SK-N-SH (cell line): ENCODE measurements at regions not wholly inside any gene's neighbourhood (a gene's known extent, or its start where the extent isn't known, plus 50 kb on each side); places are given as distances from the start of the nearest gene placed in this dataset.

Experiments
- CTCF ChIA-PET: fragments of 300-600, 350-600 bp; formaldehyde crosslinking; extraction: SDS; loops from one replicate; lab custom pipeline; 2021; lab: Yijun Ruan, JAX
- POLR2A ChIA-PET: fragments of 350-600 bp; sonication (Branson Sonifier 250); formaldehyde crosslinking; extraction: SDS; loops from one replicate; lab custom pipeline; 2020; ENCODE audit warnings: antibody characterized with exemption, inconsistent platforms; lab: Yijun Ruan, JAX
- DNase-seq: peaks from one replicate; pipeline ENCODE4 v3.0.0; 2012
- H2AFZ ChIP-seq: fragments of 200-600 bp; sonication (generic); 2 replicates; pipeline ENCODE4 v1.8.1; 2016; ENCODE audit warnings: antibody characterized with exemption, mild to moderate bottlenecking, low read depth
- H3F3A ChIP-seq: fragments of 200-600 bp; sonication (generic); replicated peaks from 2 replicates; pipeline ENCODE3; 2016; ENCODE audit warnings: antibody characterized with exemption, mild to moderate bottlenecking; ENCODE audit not compliant: insufficient read depth
- H3K27ac ChIP-seq, 2 experiments: fragments of 200-500 bp in 1 of 2; fragments of 200-600 bp in 1 of 2; sonication (Bioruptor generic) in 1 of 2; sonication (generic), shearing (Covaris generic) in 1 of 2; 2 replicates each; pipeline versions ENCODE4 v1.5.1 to v1.6.1; 2014 to 2016; ENCODE audit warnings: low read depth in 2 of 2, inconsistent platforms in 1 of 2, low read length in 1 of 2, mild to moderate bottlenecking in 1 of 2, mixed read lengths in 1 of 2
- H3K27me3 ChIP-seq: fragments of 200-600 bp; sonication (generic), shearing (Covaris generic); 2 replicates; pipeline ENCODE4 v1.6.1; 2016; ENCODE audit warnings: mixed run types; ENCODE audit not compliant: insufficient read depth
- H3K36me3 ChIP-seq, 2 experiments: fragments of 200-500 bp in 1 of 2; fragments of 200-600 bp in 1 of 2; sonication (Bioruptor generic) in 1 of 2; sonication (generic) in 1 of 2; replicated peaks in 1 of 2; 2 replicates each; pipeline versions ENCODE3 to v1.5.1; 2014 to 2016; ENCODE audit warnings: low read length in 1 of 2, mild to moderate bottlenecking in 1 of 2; ENCODE audit not compliant: insufficient read depth in 2 of 2, control insufficient read depth in 1 of 2
- H3K4me1 ChIP-seq, 2 experiments: fragments of 200-500 bp in 1 of 2; fragments of 200-600 bp in 1 of 2; sonication (Bioruptor generic) in 1 of 2; sonication (generic), shearing (Covaris generic) in 1 of 2; 2 replicates each; pipeline versions ENCODE4 v1.5.1 to v1.6.1; 2014 to 2016; ENCODE audit warnings: low read depth in 1 of 2, low read length in 1 of 2, mixed run types in 1 of 2; ENCODE audit not compliant: insufficient read depth in 2 of 2, control insufficient read depth in 1 of 2
- H3K4me2 ChIP-seq: fragments of 200-600 bp; sonication (generic), shearing (Covaris generic); 2 replicates; pipeline ENCODE4 v1.6.1; 2017; ENCODE audit warnings: mixed run types
- H3K4me3 ChIP-seq, 2 experiments: fragments of 200-500 bp in 1 of 2; fragments of 200-600 bp in 1 of 2; sonication (Bioruptor generic) in 1 of 2; sonication (generic), shearing (Covaris generic) in 1 of 2; 2 replicates each; pipeline versions ENCODE4 v1.5.1 to v1.8.1; 2014 to 2016; ENCODE audit warnings: low read depth in 2 of 2, inconsistent platforms in 1 of 2, low read length in 1 of 2, mild to moderate bottlenecking in 1 of 2, mixed read lengths in 1 of 2, moderate library complexity in 1 of 2
- H3K79me2 ChIP-seq: fragments of 200-600 bp; sonication (generic); 2 replicates; pipeline ENCODE4 v1.8.1; 2017; ENCODE audit warnings: mild to moderate bottlenecking; ENCODE audit not compliant: insufficient read depth
- H3K9ac ChIP-seq: fragments of 200-600 bp; sonication (generic); 2 replicates; pipeline ENCODE4 v1.6.1; 2017; ENCODE audit warnings: mixed run types
- H3K9me2 ChIP-seq: fragments of 200-600 bp; sonication (generic); 2 replicates; pipeline ENCODE4 v1.6.1; 2017; ENCODE audit warnings: mixed run types
- H3K9me3 ChIP-seq: fragments of 200-600 bp; sonication (generic); 2 replicates; pipeline ENCODE4 v1.6.1; 2017; ENCODE audit warnings: mixed run types, mild to moderate bottlenecking, moderate library complexity
- H4K20me1 ChIP-seq: fragments of 200-600 bp; sonication (generic); 2 replicates; pipeline ENCODE4 v1.6.1; 2017; ENCODE audit warnings: mild to moderate bottlenecking, mixed run types; ENCODE audit not compliant: insufficient read depth
- CHD2 ChIP-seq: fragments of 150-350 bp; IDR thresholded peaks from 2 replicates; pipeline ENCODE4 v1.6.1; 2018; ENCODE audit warnings: low read length; ENCODE audit not compliant: partially characterized antibody
- ELF1 ChIP-seq: IDR thresholded peaks from 2 replicates; pipeline ENCODE4 v1.4.0; 2012
- EP300 ChIP-seq, 2 experiments: IDR thresholded peaks; 2 replicates each; pipeline versions ENCODE4 v1.4.0 to v1.6.1; 2012; ENCODE audit warnings: borderline replicate concordance in 1 of 2, low read depth in 1 of 2, low read length in 1 of 2
- FOSL2 ChIP-seq: IDR thresholded peaks from 2 replicates; pipeline ENCODE4 v1.4.0; 2012; ENCODE audit warnings: low read depth, mild to moderate bottlenecking, moderate library complexity, borderline replicate concordance
- FOXM1 ChIP-seq: IDR thresholded peaks from 2 replicates; pipeline ENCODE4 v1.4.0; 2012; ENCODE audit warnings: low read depth, mild to moderate bottlenecking
- GABPA ChIP-seq: IDR thresholded peaks from 2 replicates; pipeline ENCODE4 v1.4.0; 2012; ENCODE audit warnings: low read depth, mild to moderate bottlenecking
- GATA2 ChIP-seq: sonication (generic); formaldehyde crosslinking; IDR thresholded peaks from 2 replicates; pipeline ENCODE4 v1.5.0; 2020; ENCODE audit warnings: mild to moderate bottlenecking, missing genetic modification reagents
- JUND ChIP-seq: IDR thresholded peaks from 2 replicates; pipeline ENCODE4 v1.4.0; 2012
- MAX ChIP-seq: IDR thresholded peaks from 2 replicates; pipeline ENCODE4 v1.4.0; 2012; ENCODE audit warnings: low read depth
- NFIC ChIP-seq: IDR thresholded peaks from 2 replicates; pipeline ENCODE4 v1.4.0; 2012; ENCODE audit warnings: borderline replicate concordance
- NRF1 ChIP-seq: IDR thresholded peaks from 2 replicates; pipeline ENCODE4 v1.6.1; 2012; ENCODE audit warnings: low read depth, mild to moderate bottlenecking, low read length
- PBX3 ChIP-seq: IDR thresholded peaks from 2 replicates; pipeline ENCODE4; 2012
- POLR2AphosphoS5 ChIP-seq: IDR thresholded peaks from 2 replicates; pipeline ENCODE4 v1.6.1; 2012; ENCODE audit warnings: low read depth, low read length
- RAD21 ChIP-seq: IDR thresholded peaks from 2 replicates; pipeline ENCODE4 v1.6.1; 2012; ENCODE audit warnings: mild to moderate bottlenecking, low read length
- RCOR1 ChIP-seq: fragments of 150-350 bp; IDR thresholded peaks from 2 replicates; pipeline ENCODE4 v1.6.1; 2017; ENCODE audit warnings: antibody characterized with exemption, low read length
- REST ChIP-seq: IDR thresholded peaks from 2 replicates; pipeline ENCODE4 v1.6.1; 2012; ENCODE audit warnings: mild to moderate bottlenecking, low read depth, low read length, moderate library complexity
- RFX5 ChIP-seq: IDR thresholded peaks from 2 replicates; pipeline ENCODE4 v1.6.1; 2012; ENCODE audit warnings: mild to moderate bottlenecking, improper control_type of control experiment, low read length
- TCF12 ChIP-seq: IDR thresholded peaks from 2 replicates; pipeline ENCODE4 v1.4.0; 2012
- USF2 ChIP-seq: fragments of 150-350 bp; IDR thresholded peaks from 2 replicates; pipeline ENCODE4 v1.6.1; 2017; ENCODE audit warnings: antibody characterized with exemption, low read length, low read depth, borderline replicate concordance
- YY1 ChIP-seq: IDR thresholded peaks from 2 replicates; pipeline ENCODE4 v1.4.0; 2012; ENCODE audit warnings: low read depth, mild to moderate bottlenecking
- WGBS: methylation state at CpG from one replicate; pipeline ENCODE4 v1.1.6; 2017; ENCODE audit warnings: low lambda C conversion rate; 5-methylcytosine and 5-hydroxymethylcytosine counted together

GRCh38 chrX:145751943-145752342 is 65.7 kb upstream of the SLITRK2 start:
- no peaks in the 10 kb centered on the region for H3K27me3 ChIP-seq
- H2AFZ ChIP-seq: no peak overlapping the region
- H4K20me1 ChIP-seq: no peaks in the 10 kb centered on the region
- 0% methylated on average over 2 of the region's 2 CpGs for WGBS
- no peak overlapping the region for H3K9ac ChIP-seq
- ChIA-PET POLR2A (no interaction called here), CTCF (no interaction called here)
- no peak for DNase-seq
- H3K4me3 ChIP-seq: no peak overlapping the region
- no peak overlapping the region for H3K27ac ChIP-seq
- H3K4me2 ChIP-seq: no peak overlapping the region
- H3K9me3 ChIP-seq: no peaks in the 10 kb centered on the region
- H3K79me2 ChIP-seq: no peaks in the 10 kb centered on the region
- no peaks in the 10 kb centered on the region for H3F3A ChIP-seq
- H3K36me3 ChIP-seq: no peaks in the 10 kb centered on the region
- H3K9me2 ChIP-seq: no peaks in the 10 kb centered on the region
- no peak for TF ChIP-seq RFX5
- no peak for TF ChIP-seq ELF1
- no peak for TF ChIP-seq MAX
- TF ChIP-seq REST: no peak
- TF ChIP-seq NFIC: no peak
- no peak for TF ChIP-seq RAD21
- no peak for TF ChIP-seq JUND
- TF ChIP-seq YY1: no peak
- TF ChIP-seq NRF1: no peak
- no peak for TF ChIP-seq GABPA
- no peak for TF ChIP-seq EP300 (IDR thresholded peaks at IDR 0.05; ENCODE audit: borderline replicate concordance in 1 of 2, low read depth in 1 of 2, low read length in 1 of 2)
- TF ChIP-seq PBX3: no peak
- no peak for TF ChIP-seq USF2
- TF ChIP-seq CHD2: no peak
- TF ChIP-seq FOSL2: no peak
- no peak for TF ChIP-seq POLR2AphosphoS5
- no peak for TF ChIP-seq RCOR1
- TF ChIP-seq GATA2 (CRISPR knock-in tag): no peak
- TF ChIP-seq FOXM1: no peak
- TF ChIP-seq TCF12: no peak
- no peaks in the 10 kb centered on the region for H3K4me1 ChIP-seq
